ENCODE measurements at regions not wholly inside any gene's neighbourhood (a gene's known extent, or its start where the extent isn't known, plus 50 kb on each side); places are given as distances from the start of the nearest gene placed in this dataset.

- TF ChIP-seq, protein P1, sequence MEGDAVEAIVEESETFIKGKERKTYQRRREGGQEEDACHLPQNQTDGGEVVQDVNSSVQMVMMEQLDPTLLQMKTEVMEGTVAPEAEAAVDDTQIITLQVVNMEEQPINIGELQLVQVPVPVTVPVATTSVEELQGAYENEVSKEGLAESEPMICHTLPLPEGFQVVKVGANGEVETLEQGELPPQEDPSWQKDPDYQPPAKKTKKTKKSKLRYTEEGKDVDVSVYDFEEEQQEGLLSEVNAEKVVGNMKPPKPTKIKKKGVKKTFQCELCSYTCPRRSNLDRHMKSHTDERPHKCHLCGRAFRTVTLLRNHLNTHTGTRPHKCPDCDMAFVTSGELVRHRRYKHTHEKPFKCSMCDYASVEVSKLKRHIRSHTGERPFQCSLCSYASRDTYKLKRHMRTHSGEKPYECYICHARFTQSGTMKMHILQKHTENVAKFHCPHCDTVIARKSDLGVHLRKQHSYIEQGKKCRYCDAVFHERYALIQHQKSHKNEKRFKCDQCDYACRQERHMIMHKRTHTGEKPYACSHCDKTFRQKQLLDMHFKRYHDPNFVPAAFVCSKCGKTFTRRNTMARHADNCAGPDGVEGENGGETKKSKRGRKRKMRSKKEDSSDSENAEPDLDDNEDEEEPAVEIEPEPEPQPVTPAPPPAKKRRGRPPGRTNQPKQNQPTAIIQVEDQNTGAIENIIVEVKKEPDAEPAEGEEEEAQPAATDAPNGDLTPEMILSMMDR (conservative IDR thresholded peaks at IDR 0.05) = peak; percentile 76
- TF ChIP-seq EZH2 (IDR thresholded peaks at IDR 0.05; ENCODE audit: low read depth) = no peak
Observed at GRCh38 chr17:77542551-77543490, 402.1 kb downstream of the SEC14L1 start.
